ENCODE measurements at regions not wholly inside any gene's neighbourhood (a gene's known extent, or its start where the extent isn't known, plus 50 kb on each side); places are given as distances from the start of the nearest gene placed in this dataset.

- TF ChIP-seq CTCF (IDR thresholded peaks at IDR 0.05; ENCODE audit: insufficient read depth, missing control alignments) = no peak
- DNase-seq (ENCODE audit: insufficient read length, low spot score) (no peak), FAIRE-seq (no peak)
These were observed 262.1 kb downstream of the EPHA4 start for GRCh38 chr2:221309892-221310583.

- DNase-seq (ENCODE audit: insufficient read length, low spot score) (no peak), FAIRE-seq (no peak)
- no peak for TF ChIP-seq CTCF (IDR thresholded peaks at IDR 0.05; ENCODE audit: insufficient read depth, missing control alignments)
These were observed 261.4 kb downstream of the EPHA4 start for GRCh38 chr2:221310730-221311129.

DNA sequence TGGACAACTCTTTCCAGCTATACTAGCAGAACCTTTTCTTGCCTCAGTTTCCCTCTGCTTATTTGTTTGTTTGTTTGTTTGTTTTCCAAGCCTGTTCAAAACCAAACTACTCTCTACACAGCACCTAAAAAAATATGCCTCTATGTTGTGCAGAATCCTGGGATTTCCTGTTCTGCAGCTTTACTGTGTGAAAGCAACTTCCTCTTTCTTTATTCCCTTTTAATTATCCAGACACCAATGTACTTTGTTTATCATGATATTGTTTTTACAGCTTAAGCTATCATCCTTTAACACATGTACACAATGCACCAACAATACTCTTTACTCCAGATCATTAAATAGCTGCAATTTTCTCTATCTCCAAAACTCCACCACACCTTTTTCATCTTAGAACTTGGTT lies 259.5 kb downstream of the EPHA4 start:
- no peak for DNase-seq (ENCODE audit: insufficient read length, low spot score)
- TF ChIP-seq CTCF (IDR thresholded peaks at IDR 0.05; ENCODE audit: insufficient read depth, missing control alignments) = no peak
- FAIRE-seq = no peak

DNA sequence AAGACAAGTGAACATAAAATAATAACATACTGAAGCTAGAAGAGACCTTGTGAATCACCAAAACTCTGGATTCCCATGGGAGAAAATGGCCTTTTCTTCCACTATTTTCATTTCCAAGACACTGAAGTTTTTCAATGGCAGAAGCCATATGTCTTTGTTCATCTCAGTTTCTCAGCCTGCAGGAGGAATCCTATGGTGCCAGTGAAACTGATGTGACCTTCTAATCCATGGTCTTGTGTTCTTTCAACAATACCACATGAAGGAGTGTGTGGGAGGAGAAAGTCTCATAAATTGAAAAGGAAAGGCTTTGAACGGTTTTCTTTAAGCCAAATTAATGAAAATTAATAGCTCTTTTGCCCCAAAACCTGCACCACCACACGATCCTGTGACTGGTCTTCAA lies 257.3 kb downstream of the EPHA4 start:
- DNase-seq (ENCODE audit: insufficient read length, low spot score) = no peak
- no peak for FAIRE-seq
- no peak for TF ChIP-seq CTCF (IDR thresholded peaks at IDR 0.05; ENCODE audit: insufficient read depth, missing control alignments)

GRCh38 chr2:221318376-221319130 lies 253.6 kb downstream of the EPHA4 start:
- peak; percentile 32 for FAIRE-seq
- TF ChIP-seq CTCF (IDR thresholded peaks at IDR 0.05; ENCODE audit: insufficient read depth, missing control alignments) = no peak

GRCh38 chr2:221322741-221323140 lies 249.4 kb downstream of the EPHA4 start:
- TF ChIP-seq CTCF (IDR thresholded peaks at IDR 0.05; ENCODE audit: insufficient read depth, missing control alignments) = no peak
- no peak for FAIRE-seq
- DNase-seq (ENCODE audit: insufficient read length, low spot score) = no peak

More at GRCh38 chr2:221318376-221319130, 253.6 kb downstream of the EPHA4 start:
- no peak for DNase-seq (ENCODE audit: insufficient read length, low spot score)

DNA sequence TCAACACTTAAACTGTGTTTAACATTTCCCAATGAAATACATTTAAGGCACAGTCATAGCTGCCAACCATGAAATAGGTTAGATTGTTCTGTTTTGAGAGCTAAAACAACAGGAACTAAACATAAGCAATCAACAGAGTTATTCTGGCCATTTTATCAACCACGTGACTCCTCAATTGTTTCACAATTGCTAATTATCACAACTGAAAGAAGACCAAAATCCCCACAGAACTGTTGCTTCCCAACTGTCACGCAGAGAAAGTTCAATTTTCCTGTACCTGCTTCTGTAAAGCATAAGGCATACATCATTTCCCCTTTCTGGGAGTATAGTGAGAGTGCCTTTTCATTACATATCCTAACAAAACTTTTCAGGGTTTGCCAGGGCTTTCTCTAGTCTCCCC lies 248.6 kb downstream of the EPHA4 start:
- no peak for FAIRE-seq
- no peak for DNase-seq (ENCODE audit: insufficient read length, low spot score)
- no peak for TF ChIP-seq CTCF (IDR thresholded peaks at IDR 0.05; ENCODE audit: insufficient read depth, missing control alignments)
